T follicular helper cell (primary cell): ENCODE measurements at regions not wholly inside any gene's neighbourhood (a gene's known extent, or its start where the extent isn't known, plus 50 kb on each side); places are given as distances from the start of the nearest gene placed in this dataset.

ENCODE experiments used
- DNase-seq: peaks from one replicate; pipeline ENCODE4 v3.0.0-alpha.2; 2020; ENCODE audit warnings: low read depth

DNA sequence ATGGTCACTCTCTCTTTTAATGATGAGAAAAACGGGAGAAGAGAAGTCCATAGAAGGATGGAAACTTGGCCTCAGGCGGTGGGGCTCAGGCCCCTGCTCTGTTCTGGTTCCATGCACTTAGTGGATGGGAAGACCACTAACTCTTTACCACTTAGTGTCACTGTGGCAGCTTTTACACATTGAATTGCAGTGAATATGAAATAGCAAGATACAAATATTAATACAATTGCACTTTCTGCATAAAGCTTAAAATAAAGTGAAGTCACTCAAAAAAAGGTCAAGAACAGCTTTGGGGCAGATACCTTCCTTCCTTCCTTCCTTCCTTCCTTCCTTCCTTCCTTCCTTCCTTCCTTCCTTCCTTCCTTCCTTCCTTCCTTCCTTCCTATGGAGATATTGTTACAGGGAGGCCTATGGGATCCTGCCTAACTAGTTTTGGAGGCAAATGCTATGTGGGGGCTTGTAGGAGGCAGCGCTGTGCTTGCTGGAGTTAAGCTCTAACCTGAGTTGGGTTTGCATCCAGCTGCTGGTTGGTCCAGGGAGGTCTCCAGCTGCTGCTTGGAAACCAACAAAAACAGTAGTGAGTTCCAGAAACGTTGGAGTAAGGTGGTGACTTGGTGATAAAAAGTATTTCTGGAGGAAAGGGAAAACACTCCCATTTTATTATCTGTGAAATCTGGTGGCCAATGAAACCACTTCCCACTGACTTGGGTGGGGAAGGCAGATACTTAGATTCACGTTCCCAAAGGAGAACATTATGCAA is 62.3 kb upstream of the NKX2-2 start:
- no peak for DNase-seq

DNA sequence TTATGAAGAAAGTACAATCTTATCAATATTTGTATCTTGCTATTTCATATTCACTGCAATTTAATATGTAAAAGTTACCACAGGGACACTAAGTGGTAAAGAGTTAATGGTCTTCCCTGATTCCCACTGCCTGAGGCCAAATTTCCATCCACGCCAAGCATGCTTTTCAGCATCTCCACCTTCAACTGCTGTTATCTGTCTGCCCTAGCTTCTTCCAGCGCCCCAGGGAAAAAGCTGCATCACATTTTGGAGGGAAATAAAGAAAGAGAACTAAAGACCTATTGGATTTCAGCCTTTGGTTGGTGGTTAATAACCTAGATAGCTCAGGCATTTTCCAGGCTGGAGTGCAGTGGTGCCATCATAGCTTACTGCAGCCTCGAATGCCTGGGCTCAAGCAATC is 61.3 kb upstream of the NKX2-2 start:
- DNase-seq: no peak

DNA sequence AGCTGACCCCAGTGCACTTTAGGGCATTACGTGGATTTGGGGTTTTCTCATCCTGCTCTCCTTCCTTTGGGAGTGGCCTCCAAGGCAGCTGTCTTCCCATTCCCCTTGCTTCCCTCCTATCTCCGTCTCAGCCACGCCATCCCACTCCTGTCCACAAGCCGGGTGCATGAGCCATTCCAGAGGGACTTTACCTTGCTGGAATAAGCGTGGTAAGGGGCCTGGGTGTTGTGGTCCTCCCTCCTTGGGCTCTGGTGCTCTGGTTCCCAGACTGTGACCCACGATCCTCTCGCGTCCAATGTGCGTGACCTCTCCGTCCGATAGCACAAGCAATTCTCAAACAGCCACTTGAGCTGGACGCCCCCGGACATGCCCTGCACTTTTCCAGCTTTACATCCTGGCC is 60.6 kb upstream of the NKX2-2 start:
- no peak for DNase-seq

DNA sequence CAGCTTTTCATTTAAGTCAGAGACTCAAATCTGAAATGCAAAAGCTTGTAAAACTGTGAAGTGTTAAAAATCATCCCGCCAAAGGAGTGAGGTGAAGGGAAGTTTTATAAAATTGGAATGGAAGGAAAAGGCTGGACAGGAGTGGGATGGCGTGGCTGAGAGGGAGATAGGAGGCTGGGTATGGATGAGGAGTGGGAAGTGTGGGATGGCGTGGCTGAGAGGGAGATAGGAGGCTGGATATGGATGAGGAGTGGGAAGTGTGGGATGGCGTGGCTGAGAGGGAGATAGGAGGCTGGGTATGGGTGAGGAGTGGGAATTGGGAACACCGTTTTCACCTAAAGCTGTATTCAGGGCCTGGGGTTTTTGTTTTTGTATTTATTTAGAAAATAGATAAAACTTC is 59.4 kb upstream of the NKX2-2 start:
- DNase-seq: no peak

GRCh38 chr20:21571841-21572690 is 58.2 kb upstream of the NKX2-2 start:
- DNase-seq: no peak

GRCh38 chr20:21570285-21570992 is 56.6 kb upstream of the NKX2-2 start:
- no peak for DNase-seq

- no peak for DNase-seq
Observed at GRCh38 chr20:21569586-21569985, 55.7 kb upstream of the NKX2-2 start.

DNA sequence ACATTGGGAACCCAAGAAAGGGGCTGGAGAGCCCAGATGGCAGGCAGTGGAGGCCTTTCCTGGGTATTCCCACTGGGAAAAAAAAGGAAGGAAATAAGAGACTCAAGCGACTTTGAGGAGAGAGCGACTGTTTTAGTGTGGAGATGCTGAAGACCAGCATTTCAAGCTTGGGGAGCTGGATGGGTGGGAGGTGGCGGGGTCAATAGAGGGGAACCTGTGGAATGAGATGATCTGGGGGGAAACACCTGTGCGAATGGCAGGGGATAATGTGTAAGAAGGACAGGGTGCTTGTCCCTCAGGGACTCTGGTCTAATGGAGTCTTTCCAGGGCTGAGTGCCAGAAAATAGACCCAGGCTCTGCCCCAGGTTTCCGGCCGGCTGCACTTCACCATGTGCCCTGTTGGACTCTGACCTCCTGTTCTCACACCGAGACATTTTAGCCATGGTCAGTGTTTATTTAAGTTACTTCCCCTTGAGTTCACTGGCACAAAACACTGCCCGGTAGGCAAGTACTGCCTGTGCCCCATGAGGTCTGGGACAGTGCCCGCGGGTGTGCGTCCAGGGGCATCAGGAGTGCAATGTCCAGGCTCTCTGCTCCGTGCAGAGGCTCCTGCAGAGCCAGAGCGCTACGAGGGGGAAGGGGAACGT is 50.4 kb upstream of the NKX2-2 start:
- no peak for DNase-seq
